GM12878 (cell line): ENCODE measurements at regions not wholly inside any gene's neighbourhood (a gene's known extent, or its start where the extent isn't known, plus 50 kb on each side); places are given as distances from the start of the nearest gene placed in this dataset.

Experiments used
- ATAC-seq: fragments of 200-7000 bp; cut with Tn5 transposase; 3 replicates; pipeline ENCODE4 v1.9.1; 2020; ENCODE audit warnings: mild to moderate bottlenecking, moderate library complexity
- BruUV-seq: library from RNA; stranded (reverse); fragments of 400-500 nt; replicated peaks from 2 replicates; lab custom pipeline; 2021; lab: Mats Ljungman, UMichigan
- CTCF ChIA-PET: fragments of 300-600 bp; sonication (Branson Sonifier 250); formaldehyde crosslinking; extraction: SDS; loops from one replicate; lab custom pipeline; 2021; ENCODE audit warnings: inconsistent platforms; lab: Yijun Ruan, JAX
- POLR2A ChIA-PET: fragments of 350-600 bp; formaldehyde crosslinking; extraction: SDS; loops from one replicate; lab custom pipeline; 2021; ENCODE audit warnings: inconsistent platforms; lab: Charles Lee
- RAD21 ChIA-PET: fragments of 300-600 bp; sonication (Branson Sonifier 250); formaldehyde crosslinking; loops from one replicate; lab custom pipeline; 2023; ENCODE audit warnings: antibody characterized with exemption; ENCODE audit not compliant: unreplicated experiment; lab: Charles Lee
- SMC1A ChIA-PET: fragments of 300-600 bp; sonication (Branson Sonifier 250); formaldehyde crosslinking; loops from one replicate; lab custom pipeline; 2023; ENCODE audit not compliant: unreplicated experiment, uncharacterized antibody; lab: Charles Lee
- DNase-seq: peaks from one replicate; pipeline ENCODE4 v3.0.0-alpha.2; 2011; ENCODE audit warnings: low read depth, low spot score
- FAIRE-seq: peaks from 3 replicates; lab custom pipeline; 2011; peaks lifted over from hg19 to GRCh38; lab: Jason Lieb, UNC
- H2AFZ ChIP-seq: 2 replicates; pipeline ENCODE4 v1.6.0; 2011; ENCODE audit warnings: low read depth, low read length, control low read depth; ENCODE audit not compliant: control insufficient read depth
- H3K27ac ChIP-seq: 2 replicates; pipeline ENCODE4 v1.5.1; 2011; ENCODE audit warnings: control low read depth; ENCODE audit not compliant: control insufficient read depth, insufficient read depth
- H3K27me3 ChIP-seq, 2 experiments: replicated peaks in 1 of 2; 2 replicates each; pipeline versions ENCODE4 v1.6.0 to v1.6.1; 2011; ENCODE audit warnings: low read length in 1 of 2; ENCODE audit not compliant: control insufficient read depth in 2 of 2, insufficient read depth in 2 of 2
- H3K36me3 ChIP-seq, 2 experiments: 2 replicates each; pipeline ENCODE4 v1.5.1; 2011; ENCODE audit warnings: low read length in 1 of 2; ENCODE audit not compliant: control insufficient read depth in 2 of 2, insufficient read depth in 2 of 2
- H3K4me1 ChIP-seq: 2 replicates; pipeline ENCODE4 v1.6.1; 2011; ENCODE audit warnings: mild to moderate bottlenecking, low read length, moderate library complexity, mixed read lengths; ENCODE audit not compliant: control insufficient read depth, insufficient read depth
- H3K4me2 ChIP-seq: 2 replicates; pipeline ENCODE4 v1.6.0; 2011; ENCODE audit warnings: control low read depth; ENCODE audit not compliant: control insufficient read depth, insufficient read depth
- H3K4me3 ChIP-seq: fragments of 200-600 bp; sonication (generic); 2 replicates; pipeline ENCODE4 v1.5.1; 2016
- H3K79me2 ChIP-seq: 2 replicates; pipeline ENCODE4 v1.6.0; 2011; ENCODE audit warnings: low read length; ENCODE audit not compliant: control insufficient read depth, insufficient read depth
- H3K9ac ChIP-seq: 2 replicates; pipeline ENCODE4 v1.8.0; 2011; ENCODE audit warnings: low read length, control low read depth, mixed read lengths; ENCODE audit not compliant: control insufficient read depth, insufficient read depth
- H3K9me3 ChIP-seq: replicated peaks from 3 replicates; pipeline ENCODE4 v1.5.1; 2011; ENCODE audit warnings: mild to moderate bottlenecking, low read length; ENCODE audit not compliant: control insufficient read depth, insufficient read depth
- H4K20me1 ChIP-seq: 2 replicates; pipeline ENCODE4 v1.6.0; 2011; ENCODE audit not compliant: control insufficient read depth, insufficient read depth
- ATF7 ChIP-seq: fragments of 450-650 bp; IDR thresholded peaks from 2 replicates; pipeline ENCODE4 v1.6.1; 2016; ENCODE audit warnings: low read depth, mild to moderate bottlenecking
- ESRRA ChIP-seq: IDR thresholded peaks from 2 replicates; pipeline ENCODE4 v1.6.1; 2012; ENCODE audit warnings: mild to moderate bottlenecking, low read length, improper control_type of control experiment
- KLF5 ChIP-seq: fragments of 450-650 bp; IDR thresholded peaks from 2 replicates; pipeline ENCODE4 v1.6.1; 2014; ENCODE audit warnings: mild to moderate bottlenecking; ENCODE audit not compliant: partially characterized antibody
- NFXL1 ChIP-seq: fragments of 450-650 bp; IDR thresholded peaks from 2 replicates; pipeline ENCODE4 v1.6.1; 2017; ENCODE audit warnings: antibody characterized with exemption, mild to moderate bottlenecking, borderline replicate concordance
- NR2F1 ChIP-seq: fragments of 450-650 bp; conservative IDR thresholded peaks from 2 replicates; pipeline ENCODE4 v1.6.1; 2017; ENCODE audit warnings: mild to moderate bottlenecking
- PAX8 ChIP-seq: fragments of 450-650 bp; IDR thresholded peaks from 2 replicates; pipeline ENCODE4 v1.6.1; 2017; ENCODE audit warnings: mild to moderate bottlenecking, moderate library complexity
- TBL1XR1 ChIP-seq: IDR thresholded peaks from 2 replicates; pipeline ENCODE4 v1.6.1; 2012; ENCODE audit warnings: low read depth, low read length, improper control_type of control experiment
- WRNIP1 ChIP-seq: IDR thresholded peaks from 2 replicates; pipeline ENCODE4 v1.6.1; 2011; ENCODE audit warnings: low read depth, low read length, improper control_type of control experiment, borderline replicate concordance
- WGBS: methylation state at CpG from one replicate; pipeline ENCODE4 v1.1.6; 2016; ENCODE audit warnings: low lambda C conversion rate; ENCODE audit not compliant: insufficient replicate concordance, insufficient coverage; ENCODE audit errors: missing lambda C conversion rate; 5-methylcytosine and 5-hydroxymethylcytosine counted together
- in situ Hi-C: fragments of 300-500 bp; cut with MboI; formaldehyde crosslinking; loops from 9 replicates; pipeline ENCODE4 v1.14.3; 2018; ENCODE audit warnings: mixed read lengths
- intact Hi-C: fragments of 100-400 bp; cut with micrococcal nuclease; formaldehyde crosslinking; loops from one replicate; pipeline ENCODE4 v1.14.2; 2022; ENCODE audit not compliant: unreplicated experiment
- TF ChIP-seq, protein P1 (sequence below): IDR thresholded peaks from 2 replicates; pipeline ENCODE4 v1.6.1; 2011; ENCODE audit warnings: borderline replicate concordance, low read depth, mild to moderate bottlenecking, moderate library complexity, low read length; ENCODE audit not compliant: insufficient read depth, poor library complexity, severe bottlenecking
- TF ChIP-seq, protein P2 (sequence below): IDR thresholded peaks from 2 replicates; pipeline ENCODE4 v1.6.1; 2012; ENCODE audit warnings: mild to moderate bottlenecking, low read depth, low read length

- no peak for FAIRE-seq
- POLR2A ChIA-PET, result no interaction called here
- DNase-seq, result no peak
- RAD21 ChIA-PET, result no interaction called here
- H3K9me3 ChIP-seq, result no peaks in the 10 kb centered on the region
- no peaks in the 10 kb centered on the region for H4K20me1 ChIP-seq
- ATAC-seq, result no peak
- TF ChIP-seq KLF5 (no peak), PAX8 (no peak)
- TF ChIP-seq, protein P1, sequence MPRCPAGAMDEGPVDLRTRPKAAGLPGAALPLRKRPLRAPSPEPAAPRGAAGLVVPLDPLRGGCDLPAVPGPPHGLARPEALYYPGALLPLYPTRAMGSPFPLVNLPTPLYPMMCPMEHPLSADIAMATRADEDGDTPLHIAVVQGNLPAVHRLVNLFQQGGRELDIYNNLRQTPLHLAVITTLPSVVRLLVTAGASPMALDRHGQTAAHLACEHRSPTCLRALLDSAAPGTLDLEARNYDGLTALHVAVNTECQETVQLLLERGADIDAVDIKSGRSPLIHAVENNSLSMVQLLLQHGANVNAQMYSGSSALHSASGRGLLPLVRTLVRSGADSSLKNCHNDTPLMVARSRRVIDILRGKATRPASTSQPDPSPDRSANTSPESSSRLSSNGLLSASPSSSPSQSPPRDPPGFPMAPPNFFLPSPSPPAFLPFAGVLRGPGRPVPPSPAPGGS, result no peak
- CTCF ChIA-PET, result no interaction called here
- no peak overlapping the region for H2AFZ ChIP-seq
- peaks cover 4% of the 10 kb centered on the region; the same call in 1 of the 2 replicates for H3K4me1 ChIP-seq
- 43% methylated on average over 3 of the region's 3 CpGs for WGBS
- no peaks in the 10 kb centered on the region; a peak in 1 of 4 replicates for H3K27me3 ChIP-seq
- H3K27ac ChIP-seq, result no peak overlapping the region
- intact Hi-C loops, result no loop called here
- H3K9ac ChIP-seq, result no peak overlapping the region
- no TSS peak for BruUV-seq
- H3K79me2 ChIP-seq, result no peaks in the 10 kb centered on the region
- SMC1A ChIA-PET, result interaction anchor here (0.7 kb wide), 1 partner anchor 780 kb away, joined by 3 read pairs; no protein-coding TSS in a partner anchor
- H3K36me3 ChIP-seq, result no peaks in the 10 kb centered on the region
- in situ Hi-C loops, result no loop called here
- H3K4me3 ChIP-seq, result no peak overlapping the region
- no peak overlapping the region for H3K4me2 ChIP-seq
Observed at GRCh38 chr12:115450017-115450416, 766.0 kb upstream of the TBX3 start.

GRCh38 chr12:115449526-115449925 lies 765.6 kb upstream of the TBX3 start:
- Histone ChIP-seq H2AFZ (no peak overlapping the region), H3K4me3 (no peak overlapping the region), H3K36me3 (no peaks in the 10 kb centered on the region), H4K20me1 (no peaks in the 10 kb centered on the region), H3K9me3 (no peaks in the 10 kb centered on the region), H3K27ac (no peak overlapping the region), H3K79me2 (no peaks in the 10 kb centered on the region), H3K27me3 (no peaks in the 10 kb centered on the region; a peak in 1 of 4 replicates), H3K4me2 (no peak overlapping the region), H3K4me1 (peaks cover 4% of the 10 kb centered on the region; the same call in 1 of the 2 replicates), H3K9ac (no peak overlapping the region)
- FAIRE-seq (no peak), ATAC-seq (no peak), DNase-seq (no peak)
- ChIA-PET CTCF (interaction anchor here (0.6 kb wide), 1 partner anchor 1835 kb away, joined by 3 read pairs; no protein-coding TSS in a partner anchor), SMC1A (interaction anchor here (0.7 kb wide), 1 partner anchor 780 kb away, joined by 3 read pairs; no protein-coding TSS in a partner anchor), POLR2A (no interaction called here), RAD21 (no interaction called here)
- intact Hi-C loops, result no loop called here
- no TSS peak for BruUV-seq
- 15% methylated on average over 5 of the region's 5 CpGs for WGBS
- in situ Hi-C loops, result no loop called here
- TF ChIP-seq NR2F1 (no peak), ATF7 (no peak), ESRRA (no peak), NFXL1 (no peak), TBL1XR1 (no peak), WRNIP1 (no peak)
- TF ChIP-seq, protein P2, sequence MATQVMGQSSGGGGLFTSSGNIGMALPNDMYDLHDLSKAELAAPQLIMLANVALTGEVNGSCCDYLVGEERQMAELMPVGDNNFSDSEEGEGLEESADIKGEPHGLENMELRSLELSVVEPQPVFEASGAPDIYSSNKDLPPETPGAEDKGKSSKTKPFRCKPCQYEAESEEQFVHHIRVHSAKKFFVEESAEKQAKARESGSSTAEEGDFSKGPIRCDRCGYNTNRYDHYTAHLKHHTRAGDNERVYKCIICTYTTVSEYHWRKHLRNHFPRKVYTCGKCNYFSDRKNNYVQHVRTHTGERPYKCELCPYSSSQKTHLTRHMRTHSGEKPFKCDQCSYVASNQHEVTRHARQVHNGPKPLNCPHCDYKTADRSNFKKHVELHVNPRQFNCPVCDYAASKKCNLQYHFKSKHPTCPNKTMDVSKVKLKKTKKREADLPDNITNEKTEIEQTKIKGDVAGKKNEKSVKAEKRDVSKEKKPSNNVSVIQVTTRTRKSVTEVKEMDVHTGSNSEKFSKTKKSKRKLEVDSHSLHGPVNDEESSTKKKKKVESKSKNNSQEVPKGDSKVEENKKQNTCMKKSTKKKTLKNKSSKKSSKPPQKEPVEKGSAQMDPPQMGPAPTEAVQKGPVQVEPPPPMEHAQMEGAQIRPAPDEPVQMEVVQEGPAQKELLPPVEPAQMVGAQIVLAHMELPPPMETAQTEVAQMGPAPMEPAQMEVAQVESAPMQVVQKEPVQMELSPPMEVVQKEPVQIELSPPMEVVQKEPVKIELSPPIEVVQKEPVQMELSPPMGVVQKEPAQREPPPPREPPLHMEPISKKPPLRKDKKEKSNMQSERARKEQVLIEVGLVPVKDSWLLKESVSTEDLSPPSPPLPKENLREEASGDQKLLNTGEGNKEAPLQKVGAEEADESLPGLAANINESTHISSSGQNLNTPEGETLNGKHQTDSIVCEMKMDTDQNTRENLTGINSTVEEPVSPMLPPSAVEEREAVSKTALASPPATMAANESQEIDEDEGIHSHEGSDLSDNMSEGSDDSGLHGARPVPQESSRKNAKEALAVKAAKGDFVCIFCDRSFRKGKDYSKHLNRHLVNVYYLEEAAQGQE, result no peak
